Tibial nerve (tissue), 4 donors: ENCODE measurements at regions not wholly inside any gene's neighbourhood (a gene's known extent, or its start where the extent isn't known, plus 50 kb on each side); places are given as distances from the start of the nearest gene placed in this dataset.

ENCODE experiments used
- DNase-seq, 2 donors: peaks; one replicate each; pipeline ENCODE4 v3.0.0-alpha.2; 2019; ENCODE audit warnings: low spot score in 2 of 2
- H3K27ac ChIP-seq, 4 donors: fragments of 200-600 bp; sonication (generic) in 3 of 4; one replicate each; pipeline ENCODE4 v1.5.1; 2017 to 2019; ENCODE audit warnings: mild to moderate bottlenecking in 1 of 4
- H3K27me3 ChIP-seq, 2 donors: fragments of 200-600 bp; sonication (generic) in 1 of 2; one replicate each; pipeline versions ENCODE4 v1.5.1 to v1.6.0; 2017 to 2019
- H3K36me3 ChIP-seq, 3 donors: fragments of 200-600 bp; sonication (generic); one replicate each; pipeline ENCODE4 v1.5.1; 2018 to 2019
- H3K4me1 ChIP-seq, 4 donors: fragments of 200-600 bp; sonication (generic) in 3 of 4; one replicate each; pipeline ENCODE4 v1.5.1; 2017 to 2019
- H3K4me3 ChIP-seq, 4 donors: fragments of 200-600 bp; sonication (generic) in 3 of 4; one replicate each; pipeline ENCODE4 v1.5.1; 2017 to 2019; ENCODE audit warnings: mild to moderate bottlenecking in 1 of 4, moderate library complexity in 1 of 4
- H3K9me3 ChIP-seq, 4 donors: fragments of 200-600 bp; sonication (generic) in 3 of 4; one replicate each; pipeline ENCODE4 v1.5.1; 2017 to 2019
- CTCF ChIP-seq, 5 experiments: fragments of 200-600 bp in 3 of 5; fragments of 450-650 bp in 2 of 5; sonication (generic) in 3 of 5; IDR thresholded peaks; one replicate each; pipeline ENCODE4 v1.5.1; 2016 to 2019; ENCODE audit warnings: antibody characterized with exemption in 5 of 5, mild to moderate bottlenecking in 3 of 5, moderate library complexity in 2 of 5
- EP300 ChIP-seq, 2 donors: sonication (generic); formaldehyde crosslinking; IDR thresholded peaks; one replicate each; pipeline ENCODE4 v1.6.1; 2017; ENCODE audit warnings: antibody characterized with exemption in 2 of 2, mild to moderate bottlenecking in 1 of 2
- POLR2A ChIP-seq, 2 donors: fragments of 450-650 bp; IDR thresholded peaks; one replicate each; pipeline ENCODE4 v1.6.1; 2017; ENCODE audit warnings: antibody characterized with exemption in 2 of 2, mild to moderate bottlenecking in 2 of 2, moderate library complexity in 2 of 2
- WGBS, 2 donors: methylation state at CpG; one replicate each; pipeline ENCODE4 v1.1.5; 2018; 5-methylcytosine and 5-hydroxymethylcytosine counted together

GRCh38 chr13:79745081-79745480, 264.1 kb downstream of the NDFIP2 start:
- WGBS, 2 donors: 64 to 77% methylated on average over 2 of the region's 2 CpGs
- H3K27me3 ChIP-seq: no peaks in the 10 kb centered on the region
- H3K27ac ChIP-seq: no peak overlapping the region
- no peak overlapping the region for H3K4me3 ChIP-seq
- TF ChIP-seq CTCF (IDR thresholded peaks at IDR 0.05) (no peak), POLR2A (IDR thresholded peaks at IDR 0.05) (no peak), EP300 (IDR thresholded peaks at IDR 0.05) (no peak)
- H3K9me3 ChIP-seq: no peaks in the 10 kb centered on the region
- peaks cover 0 to 21% (median 0%) of the 10 kb centered on the region in 4 donors for H3K4me1 ChIP-seq
- no peaks in the 10 kb centered on the region for H3K36me3 ChIP-seq
- DNase-seq: no peak

GRCh38 chr13:79742923-79743322, 262.0 kb downstream of the NDFIP2 start:
- 81 to 91% methylated on average over 3 of the region's 3 CpGs for WGBS, 2 donors
- TF ChIP-seq EP300 (IDR thresholded peaks at IDR 0.05) (no peak), CTCF (IDR thresholded peaks at IDR 0.05) (no peak), POLR2A (IDR thresholded peaks at IDR 0.05) (no peak)
- no peak for DNase-seq
- H3K4me3 ChIP-seq: no peak overlapping the region
- H3K27ac ChIP-seq: no peak overlapping the region
- no peaks in the 10 kb centered on the region for H3K36me3 ChIP-seq
- H3K9me3 ChIP-seq: no peaks in the 10 kb centered on the region
- no peaks in the 10 kb centered on the region for H3K27me3 ChIP-seq
- peaks cover 0 to 14% (median 0%) of the 10 kb centered on the region in 4 donors for H3K4me1 ChIP-seq

- H3K36me3 ChIP-seq: no peaks in the 10 kb centered on the region
- no peak for TF ChIP-seq EP300 (IDR thresholded peaks at IDR 0.05)
- H3K4me1 ChIP-seq: peaks cover 0 to 14% (median 0%) of the 10 kb centered on the region in 4 donors
- WGBS, 2 donors: 25 to 32% methylated on average over 6 of the region's 6 CpGs
- H3K4me3 ChIP-seq: no peak overlapping the region
- H3K9me3 ChIP-seq: no peaks in the 10 kb centered on the region
- no peak for DNase-seq
- H3K27ac ChIP-seq: no peak overlapping the region
- H3K27me3 ChIP-seq: no peaks in the 10 kb centered on the region
Observed at GRCh38 chr13:79740991-79741390, 260.0 kb downstream of the NDFIP2 start.

- H3K9me3 ChIP-seq: peaks cover 0 to 5% (median 0%) of the 10 kb centered on the region in 4 donors
- 89 to 100% methylated on average over 1 of the region's 1 CpG for WGBS, 2 donors
Observed at GRCh38 chr13:79736356-79736755, 255.4 kb downstream of the NDFIP2 start.

GRCh38 chr13:79735228-79735627, 254.3 kb downstream of the NDFIP2 start:
- Histone ChIP-seq H3K27me3 (no peaks in the 10 kb centered on the region), H3K9me3 (peaks cover 0 to 5% (median 0%) of the 10 kb centered on the region in 4 donors), H3K4me3 (no peak overlapping the region), H3K36me3 (no peaks in the 10 kb centered on the region), H3K4me1 (no peaks in the 10 kb centered on the region), H3K27ac (no peak overlapping the region)
- TF ChIP-seq POLR2A (IDR thresholded peaks at IDR 0.05): no peak
- no peak for TF ChIP-seq EP300 (IDR thresholded peaks at IDR 0.05)
- TF ChIP-seq CTCF (IDR thresholded peaks at IDR 0.05): no peak
- DNase-seq: no peak

More at GRCh38 chr13:79736356-79736755, 255.4 kb downstream of the NDFIP2 start:
- H3K4me1 ChIP-seq: peaks cover 0 to 9% (median 0%) of the 10 kb centered on the region in 4 donors
- no peak overlapping the region for H3K27ac ChIP-seq
- no peak overlapping the region for H3K4me3 ChIP-seq
- TF ChIP-seq CTCF (IDR thresholded peaks at IDR 0.05): no peak
- no peak for TF ChIP-seq POLR2A (IDR thresholded peaks at IDR 0.05)
- TF ChIP-seq EP300 (IDR thresholded peaks at IDR 0.05): no peak
- DNase-seq: no peak
- no peaks in the 10 kb centered on the region for H3K36me3 ChIP-seq
- H3K27me3 ChIP-seq: no peaks in the 10 kb centered on the region

GRCh38 chr13:79727086-79727485, 246.1 kb downstream of the NDFIP2 start:
- no peak for DNase-seq
- no peak for TF ChIP-seq POLR2A (IDR thresholded peaks at IDR 0.05)
- TF ChIP-seq EP300 (IDR thresholded peaks at IDR 0.05): no peak
- no peak for TF ChIP-seq CTCF (IDR thresholded peaks at IDR 0.05)
- H3K4me1 ChIP-seq: peaks cover 0 to 28% (median 3%) of the 10 kb centered on the region in 4 donors

More at GRCh38 chr13:79727086-79727485, 246.1 kb downstream of the NDFIP2 start:
- no peak overlapping the region for H3K4me3 ChIP-seq
- H3K9me3 ChIP-seq: no peaks in the 10 kb centered on the region
- no peak overlapping the region for H3K27ac ChIP-seq
- H3K36me3 ChIP-seq: no peaks in the 10 kb centered on the region
- H3K27me3 ChIP-seq: no peaks in the 10 kb centered on the region
